GM21447 (cell line): ENCODE measurements at regions not wholly inside any gene's neighbourhood (a gene's known extent, or its start where the extent isn't known, plus 50 kb on each side); places are given as distances from the start of the nearest gene placed in this dataset.
"Not testable (repeated sequence)": the region's sequence is repeated elsewhere in the genome, so short reads cannot be mapped to it uniquely, and the experiment has no call there.

Experiments
- ATAC-seq: cut with Tn5 transposase; IDR thresholded peaks from one replicate; pipeline ENCODE4 v1.9.1; 2021; ENCODE audit not compliant: unreplicated experiment

DNA sequence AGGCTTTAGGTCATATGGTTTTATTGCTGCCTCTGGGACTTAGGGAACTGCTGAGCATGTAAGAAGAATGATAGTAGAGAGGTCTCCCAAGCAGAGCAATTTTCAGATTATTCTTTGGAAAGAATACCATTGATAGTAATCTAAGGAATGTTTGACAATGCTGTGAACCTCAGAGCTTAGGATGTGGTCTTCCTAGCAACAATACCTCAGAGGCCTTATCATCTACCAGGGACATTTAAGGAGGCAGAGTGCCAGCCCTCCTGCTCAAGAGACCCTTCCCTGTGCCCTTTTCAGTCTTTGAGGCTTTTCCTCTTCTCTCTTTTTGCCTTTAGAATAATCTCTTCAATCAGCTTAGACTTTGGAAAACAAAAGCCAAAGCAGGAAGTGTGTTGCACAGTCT lies 272.1 kb downstream of the OXSM start:
- no peak for ATAC-seq

DNA sequence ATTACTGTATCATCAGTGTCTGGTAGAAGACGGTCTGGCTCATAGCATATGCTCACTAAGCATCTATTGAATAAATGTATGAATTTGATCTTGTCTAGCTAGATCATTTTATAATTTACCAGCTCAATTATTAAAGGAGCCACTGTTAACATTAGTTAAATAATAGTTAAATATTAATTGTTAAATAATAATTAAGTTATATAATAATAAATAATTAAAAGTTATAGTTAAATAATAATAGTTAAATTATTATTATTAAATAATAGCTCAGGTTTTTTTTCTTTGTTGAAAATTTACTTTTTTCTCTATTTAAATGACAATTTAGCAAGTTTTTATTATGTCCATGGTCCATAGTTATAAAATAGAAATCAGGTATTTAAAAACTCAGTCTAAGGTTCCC lies 274.4 kb downstream of the OXSM start:
- no peak for ATAC-seq

DNA sequence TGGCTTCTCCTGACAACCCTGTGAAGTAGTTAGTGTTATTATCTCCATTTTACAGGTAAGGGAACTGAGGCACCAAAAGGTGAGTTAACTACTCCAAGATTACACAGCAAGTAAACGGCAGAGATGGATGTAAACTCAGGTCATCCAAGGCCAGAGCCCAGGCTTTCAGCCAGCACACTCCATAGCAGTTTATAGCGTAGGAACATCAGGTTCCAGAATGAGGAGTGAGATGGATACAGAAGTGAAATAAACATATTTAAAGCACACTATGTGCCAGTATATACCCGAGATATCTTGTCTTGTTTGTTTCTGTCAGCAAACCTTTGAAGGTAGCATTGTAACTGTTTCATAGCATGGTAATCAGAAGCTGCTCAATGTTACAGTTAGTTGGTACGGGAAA lies 279.0 kb downstream of the OXSM start:
- ATAC-seq: no peak

DNA sequence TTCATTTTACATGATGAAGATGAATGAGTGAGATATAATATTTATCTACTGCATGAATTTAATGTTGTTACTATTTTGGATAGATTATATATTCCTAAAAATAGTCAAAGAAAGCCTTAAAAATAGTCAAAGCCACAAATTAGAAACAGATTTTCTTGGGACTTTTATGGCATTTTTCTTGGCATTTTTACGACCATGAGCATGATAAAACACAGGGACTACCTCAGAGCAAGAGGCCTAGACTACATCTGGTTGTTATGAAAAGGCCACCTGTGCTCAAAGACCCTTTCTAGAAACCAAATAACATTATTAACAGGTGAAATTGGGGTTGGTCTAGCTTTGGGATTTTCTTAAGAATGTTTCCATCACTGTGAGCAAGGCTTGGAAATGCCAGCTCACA lies 281.0 kb downstream of the OXSM start:
- no peak for ATAC-seq

DNA sequence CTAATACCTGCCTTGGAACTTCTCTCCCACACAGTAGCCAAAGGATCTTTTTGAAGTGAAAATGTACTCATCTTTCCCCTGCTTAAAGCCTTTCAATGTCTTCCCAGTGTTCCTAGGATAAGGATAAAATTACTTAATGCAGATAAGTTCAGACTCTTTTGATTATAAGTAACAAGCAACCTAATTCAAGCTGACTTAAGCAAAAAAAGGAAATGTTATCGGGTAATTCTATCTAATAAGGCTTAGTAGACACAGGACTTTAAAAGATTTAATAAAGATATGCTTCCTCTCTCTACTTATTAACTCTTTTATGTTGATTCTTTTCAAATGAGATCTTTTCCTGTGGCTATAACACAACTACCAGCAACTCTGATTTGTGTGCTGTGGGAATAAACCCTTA lies 284.2 kb downstream of the OXSM start:
- no peak for ATAC-seq

DNA sequence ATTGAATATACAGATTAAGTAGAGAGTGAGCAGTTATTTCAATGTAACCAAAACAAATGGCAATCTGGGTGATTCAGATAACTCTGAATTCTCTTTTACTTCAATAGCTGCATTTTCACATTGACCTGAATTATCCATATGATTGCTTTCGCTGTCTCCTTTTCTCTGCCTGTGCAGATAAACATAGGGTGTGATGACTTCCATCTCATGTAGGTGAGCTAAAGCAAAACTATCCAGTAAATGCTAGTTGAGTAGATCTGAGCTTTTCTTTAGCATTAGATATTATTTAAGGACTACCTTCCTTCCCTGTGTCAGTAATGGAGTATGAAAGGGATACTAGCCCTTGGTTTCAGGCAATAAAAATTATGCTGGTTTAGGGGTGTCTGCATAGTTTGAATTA lies 288.6 kb downstream of the OXSM start:
- ATAC-seq: no peak

DNA sequence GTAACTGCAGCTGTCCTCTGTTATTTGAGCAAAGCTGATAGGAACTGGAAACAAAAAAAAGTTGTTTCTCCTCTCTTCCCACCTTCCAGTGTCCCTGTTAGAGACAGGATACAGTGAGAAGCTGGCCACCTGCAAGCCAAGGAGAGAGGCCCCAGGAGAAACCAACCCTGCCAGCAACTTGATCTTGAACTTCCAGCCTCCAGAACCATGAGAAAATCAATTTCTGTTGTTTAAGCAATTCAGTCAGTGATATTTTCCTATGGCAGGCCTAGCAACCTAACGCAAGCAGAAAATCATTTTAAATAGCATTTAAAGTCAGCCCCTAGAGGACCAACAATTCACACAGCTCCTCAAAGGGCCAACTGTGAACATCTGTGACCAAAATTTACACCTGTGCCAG lies 291.3 kb downstream of the OXSM start:
- no peak for ATAC-seq

DNA sequence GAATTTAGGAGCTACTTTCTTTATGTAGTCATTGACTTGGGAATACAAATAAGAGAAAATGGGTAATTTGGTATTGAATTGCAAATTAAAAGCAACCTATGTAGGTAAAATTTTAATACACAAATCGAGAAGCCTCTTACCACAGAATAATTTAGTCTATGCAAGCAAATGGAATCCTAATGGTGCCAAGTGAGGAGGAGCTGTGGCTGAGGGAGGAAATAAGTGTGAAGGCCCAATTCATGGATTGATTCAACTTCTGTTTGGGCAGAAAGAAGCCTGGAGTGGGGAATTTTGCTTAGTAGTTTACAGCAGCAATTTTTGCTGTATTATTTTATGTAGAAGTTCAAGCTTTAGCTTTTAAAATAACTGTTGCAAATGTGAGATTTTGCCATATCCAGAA lies 291.9 kb downstream of the OXSM start:
- no peak for ATAC-seq

DNA sequence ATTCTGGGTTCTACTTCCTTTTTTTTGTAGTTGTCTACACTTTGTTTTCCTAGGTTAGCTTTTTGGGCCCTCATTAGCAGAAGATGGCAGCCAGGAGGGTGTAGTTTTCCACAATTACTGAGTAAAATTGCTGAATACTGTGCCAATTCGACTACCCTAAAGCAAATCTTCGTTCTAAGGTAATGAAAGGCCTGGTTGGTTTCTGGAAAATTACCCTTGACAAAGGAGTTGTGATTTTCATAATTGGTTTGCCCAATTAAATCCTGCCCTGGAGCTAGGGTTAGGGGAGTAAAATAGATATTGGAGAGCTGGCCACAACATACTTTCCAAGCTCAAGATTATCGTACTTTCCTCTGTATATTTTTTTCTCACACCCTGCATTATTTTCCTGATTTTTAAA lies 293.0 kb downstream of the OXSM start:
- no peak for ATAC-seq

DNA sequence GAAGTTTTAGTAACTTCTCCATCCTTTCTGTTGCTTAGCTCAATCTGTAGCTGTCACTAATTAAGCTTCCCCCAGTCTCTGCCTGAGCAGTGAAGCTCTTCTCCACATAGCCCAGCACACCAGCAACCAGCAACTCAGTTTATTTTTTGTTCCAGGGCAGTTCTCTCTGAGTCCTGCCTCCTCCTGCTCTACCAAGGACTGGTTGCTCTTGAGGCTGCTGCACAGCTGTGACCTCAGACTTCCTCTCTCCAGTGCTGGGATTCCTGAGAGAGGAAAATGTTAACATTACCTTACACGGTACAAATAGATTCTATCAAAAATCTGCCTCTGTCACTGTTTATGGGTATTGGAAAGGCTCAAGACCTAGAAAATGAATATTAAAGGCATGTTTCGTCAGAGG lies 294.7 kb downstream of the OXSM start:
- ATAC-seq: no peak

DNA sequence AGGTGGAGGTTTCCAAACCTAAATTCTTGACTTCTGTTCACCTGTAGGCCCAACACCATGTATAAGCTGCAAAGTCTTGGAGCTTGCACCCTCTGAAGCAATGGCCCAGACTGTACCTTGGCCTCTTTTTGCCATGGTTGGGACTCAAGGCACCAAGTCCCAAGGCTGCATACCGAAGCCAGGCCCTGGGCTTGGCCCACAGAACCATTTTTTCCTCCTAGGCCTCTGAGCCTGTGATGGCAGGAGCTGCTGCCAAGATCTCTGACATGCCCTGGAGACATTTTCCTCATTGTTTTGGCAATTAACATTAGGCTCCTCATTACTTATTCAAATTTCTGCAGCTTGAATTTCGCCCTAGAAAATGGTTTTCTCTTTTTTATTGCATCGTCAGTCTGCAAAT lies 297.9 kb downstream of the OXSM start:
- ATAC-seq: no peak

DNA sequence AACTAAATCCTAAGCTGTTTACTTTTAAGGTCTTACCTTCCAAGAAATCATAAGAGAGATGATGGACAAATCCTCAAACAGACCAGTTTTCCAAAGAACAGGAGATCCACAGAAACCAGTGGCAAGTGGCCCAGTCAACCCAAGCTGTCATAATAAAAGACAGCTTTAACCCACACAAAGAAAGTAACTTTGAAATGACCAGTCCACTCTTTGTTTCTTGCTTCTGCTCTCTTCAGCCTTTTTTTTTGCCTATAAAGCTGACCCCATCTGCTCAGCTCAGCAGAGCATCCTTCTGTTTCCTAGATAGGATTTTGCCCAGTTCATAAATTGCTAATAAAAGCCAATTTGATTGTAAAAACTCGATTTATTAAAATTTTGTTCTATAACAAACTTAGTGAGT lies 299.4 kb downstream of the OXSM start:
- ATAC-seq: no peak

DNA sequence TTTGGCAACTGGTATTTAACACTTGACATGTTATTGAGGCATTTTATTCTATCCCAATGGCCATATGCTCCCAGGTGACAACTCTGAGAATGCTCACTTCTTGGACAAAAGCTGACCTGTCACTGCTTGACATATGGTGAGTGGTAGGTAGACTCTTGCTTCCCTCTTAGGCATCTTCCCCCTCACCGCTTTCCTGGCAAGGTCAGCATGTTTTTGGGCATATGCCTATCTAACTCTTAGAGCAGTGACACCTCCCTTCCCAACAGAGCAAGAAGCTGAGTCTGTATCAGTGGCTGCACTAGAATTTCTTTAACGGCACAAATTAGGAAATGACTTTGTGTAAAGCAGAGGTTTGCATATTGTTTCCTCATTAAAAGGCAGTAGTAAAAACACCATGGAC lies 300.7 kb downstream of the OXSM start:
- ATAC-seq: no peak

DNA sequence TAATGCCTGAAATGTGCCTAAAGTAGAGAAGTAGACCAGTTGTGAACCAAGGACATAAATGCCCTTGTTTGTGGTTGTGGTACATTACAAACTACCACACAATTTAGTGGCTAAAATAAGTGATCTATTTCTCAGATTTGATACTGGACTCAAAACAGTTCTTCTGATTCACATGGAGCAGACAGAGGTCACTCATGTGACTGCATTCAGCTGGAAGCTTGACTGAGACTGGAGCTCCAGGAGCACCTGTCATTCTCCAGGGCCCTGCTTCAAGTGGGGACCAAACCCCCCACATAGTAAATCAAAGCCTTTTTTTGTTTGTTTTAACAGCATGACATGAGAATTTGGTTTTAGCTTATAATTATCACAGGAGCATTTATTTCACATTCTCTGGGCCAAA lies 301.2 kb downstream of the OXSM start:
- no peak for ATAC-seq

DNA sequence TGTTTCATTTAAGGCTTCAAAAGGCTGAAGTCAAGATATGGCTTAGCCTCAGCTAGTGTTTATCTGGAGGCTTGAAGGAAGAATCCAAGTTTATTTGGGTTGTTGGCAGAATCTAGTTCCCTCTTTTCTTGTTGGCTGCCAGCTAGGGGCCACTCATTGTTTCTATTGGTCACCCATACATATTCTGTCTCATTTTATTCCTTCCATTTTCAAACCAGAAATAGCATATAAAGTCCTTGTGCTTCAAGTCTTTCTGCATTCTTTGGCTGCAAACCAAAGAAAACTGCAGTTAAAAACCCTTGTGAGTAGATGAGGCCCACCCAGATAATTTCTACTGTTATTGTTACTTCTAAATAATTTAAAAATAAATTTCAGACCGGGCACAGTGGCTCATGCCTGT lies 301.7 kb downstream of the OXSM start:
- no peak for ATAC-seq

DNA sequence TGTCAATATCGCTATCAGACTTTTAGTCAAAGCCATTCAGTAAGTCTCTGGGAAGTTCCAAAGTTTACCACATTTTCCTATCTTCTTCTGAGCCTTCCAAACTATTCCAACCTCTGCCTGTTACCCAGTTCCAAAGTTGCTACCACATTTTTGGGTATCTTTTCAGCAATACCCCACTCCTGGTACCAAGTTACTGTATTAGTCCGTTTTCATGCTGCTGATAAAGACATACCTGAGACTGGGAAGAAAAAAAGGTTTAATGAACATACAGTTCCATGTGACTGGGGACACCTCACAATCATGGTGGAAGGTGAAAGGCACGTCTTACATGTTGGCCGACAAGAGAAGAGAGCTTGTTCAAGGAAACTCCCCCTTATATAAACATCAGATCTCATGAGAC lies 307.2 kb downstream of the OXSM start:
- not testable (repeated sequence) for ATAC-seq

DNA sequence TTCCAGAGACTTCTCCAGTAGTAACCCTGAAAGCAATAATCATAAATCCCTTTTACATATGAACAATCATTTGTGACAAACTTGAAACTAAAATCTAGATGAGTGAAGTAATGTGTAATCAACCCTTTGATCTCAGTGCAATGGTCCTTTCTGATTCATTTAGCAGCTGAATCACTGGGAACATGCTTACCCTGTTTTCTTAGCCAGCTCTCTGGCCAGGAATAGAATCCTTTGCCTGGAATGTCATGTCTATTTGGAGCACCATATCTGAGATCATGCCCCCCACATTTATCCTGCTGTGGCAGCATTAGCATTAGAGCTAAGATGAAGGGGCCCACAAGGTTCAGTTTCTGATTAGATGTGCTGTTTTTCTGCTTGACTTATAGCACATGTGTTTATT lies 309.8 kb downstream of the OXSM start:
- no peak for ATAC-seq

DNA sequence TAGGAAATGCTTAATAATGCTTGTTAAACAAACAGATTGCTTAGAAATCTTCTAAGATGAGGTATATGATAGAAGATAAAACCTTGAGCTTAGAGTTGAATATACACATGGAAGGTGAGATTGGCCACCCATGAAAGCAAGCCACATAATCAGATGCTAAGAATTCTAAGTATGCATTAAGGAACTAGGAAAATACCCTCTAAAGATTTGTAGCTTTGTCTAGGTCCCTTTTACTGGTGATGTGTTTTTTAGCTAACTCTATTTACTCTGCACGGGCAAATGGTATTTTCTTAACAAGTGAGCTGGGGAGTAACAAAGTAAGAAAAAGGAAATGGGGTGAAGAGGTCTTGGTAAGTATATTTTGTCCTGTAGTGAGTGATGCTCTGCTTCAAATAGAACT lies 310.3 kb downstream of the OXSM start:
- ATAC-seq: no peak

DNA sequence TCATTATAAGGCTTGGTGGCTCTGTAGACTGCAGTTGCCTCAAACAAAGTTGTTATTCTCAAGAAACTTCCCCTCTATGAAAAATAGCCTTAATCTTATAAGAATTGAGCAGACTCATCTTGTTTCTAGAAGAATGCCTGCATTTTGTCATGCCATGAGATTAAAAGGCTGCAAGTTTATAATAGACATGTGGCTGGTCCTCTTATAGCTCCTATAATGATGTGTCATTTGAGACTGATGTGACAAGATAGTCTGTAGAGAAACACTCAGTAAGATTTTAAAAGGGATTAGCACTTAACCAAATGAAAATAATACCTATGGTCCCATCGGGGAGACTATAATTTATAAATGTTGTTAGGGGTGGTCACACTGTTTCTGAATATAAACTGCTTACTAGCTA lies 312.5 kb downstream of the OXSM start:
- no peak for ATAC-seq

DNA sequence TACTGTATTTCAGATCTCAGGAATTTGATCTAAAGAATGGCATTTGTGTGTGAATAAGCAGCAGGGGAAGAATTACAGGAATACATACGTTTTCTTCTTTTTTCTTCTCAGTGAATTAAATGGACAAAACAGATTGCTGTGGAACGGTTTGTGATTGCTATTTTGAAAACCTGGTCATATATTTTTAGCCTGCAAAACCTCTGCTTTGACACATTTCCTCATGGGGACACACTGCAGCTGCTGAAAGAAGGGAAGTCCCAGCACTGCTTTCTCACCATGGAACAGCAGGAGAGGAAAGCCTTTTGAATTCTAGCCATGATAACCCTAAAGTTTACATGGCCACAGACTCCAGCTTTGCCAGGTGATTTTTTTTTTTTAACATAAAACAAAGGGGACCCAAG lies 315.0 kb downstream of the OXSM start:
- no peak for ATAC-seq

DNA sequence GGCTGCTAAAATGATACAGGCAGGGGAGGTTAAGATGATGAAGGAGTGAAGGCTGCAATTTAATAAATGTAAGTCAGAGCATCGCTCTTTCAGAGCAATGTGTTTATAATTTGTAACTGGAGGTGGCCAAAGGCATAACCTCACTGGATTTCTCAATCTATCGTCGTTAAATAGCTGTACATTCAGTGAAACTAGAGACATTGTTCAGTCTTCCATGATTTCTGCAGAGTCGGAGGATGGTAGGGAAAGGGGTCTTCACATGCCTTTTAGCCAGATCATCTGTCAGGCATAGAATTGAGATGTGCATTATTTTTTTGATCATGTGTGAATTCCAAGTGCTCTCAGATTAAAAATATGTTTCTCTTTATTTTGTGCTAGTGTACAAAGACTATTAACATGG lies 315.4 kb downstream of the OXSM start:
- no peak for ATAC-seq

DNA sequence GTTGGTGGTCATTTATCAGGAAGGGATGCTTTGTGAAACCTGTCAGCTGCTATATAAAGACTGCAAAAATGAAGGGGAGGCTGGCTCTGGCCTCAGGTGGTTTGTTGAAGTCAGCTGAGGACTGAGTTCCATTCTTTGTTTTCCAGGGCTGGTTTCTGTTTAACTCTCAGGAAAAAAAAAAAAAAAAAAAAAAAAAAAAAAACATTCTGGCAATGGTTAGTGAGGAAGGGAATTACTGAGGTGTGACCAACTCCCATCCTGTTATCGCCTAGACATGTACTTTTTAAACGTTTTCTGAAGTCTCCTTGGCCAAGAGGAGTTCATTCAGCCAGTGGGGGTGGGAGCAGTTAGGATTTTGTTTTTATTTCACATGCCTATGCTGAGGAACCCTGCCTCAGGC lies 316.3 kb downstream of the OXSM start:
- ATAC-seq: no peak

DNA sequence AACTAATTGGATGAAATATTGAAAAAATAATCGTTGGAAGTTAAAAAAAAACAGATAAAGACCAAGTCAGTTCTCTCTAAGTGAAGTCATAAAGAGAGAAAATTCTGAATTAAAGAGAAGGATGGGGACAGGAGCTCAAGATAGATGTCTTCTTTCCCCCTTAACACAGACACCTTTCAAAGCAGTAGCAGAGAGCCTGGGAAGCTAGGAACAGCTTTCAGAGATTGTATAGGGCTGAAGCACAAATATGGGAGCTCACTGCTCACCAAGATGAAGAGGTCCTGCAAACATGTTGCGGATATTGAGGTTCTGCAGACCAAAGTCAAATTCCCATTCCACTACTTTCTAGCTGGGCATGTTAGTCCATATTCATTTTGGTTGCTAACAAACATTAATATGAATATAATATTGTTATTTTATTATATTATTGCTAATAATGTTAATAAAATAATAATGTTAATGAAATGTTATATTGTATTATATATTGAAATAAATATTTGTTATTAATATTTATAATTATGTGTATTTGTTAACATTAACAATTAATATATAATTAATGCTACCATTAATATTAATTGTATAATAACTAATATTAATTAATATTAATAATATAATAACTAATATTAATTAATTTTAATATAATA lies 319.1 kb downstream of the OXSM start:
- ATAC-seq: no peak

DNA sequence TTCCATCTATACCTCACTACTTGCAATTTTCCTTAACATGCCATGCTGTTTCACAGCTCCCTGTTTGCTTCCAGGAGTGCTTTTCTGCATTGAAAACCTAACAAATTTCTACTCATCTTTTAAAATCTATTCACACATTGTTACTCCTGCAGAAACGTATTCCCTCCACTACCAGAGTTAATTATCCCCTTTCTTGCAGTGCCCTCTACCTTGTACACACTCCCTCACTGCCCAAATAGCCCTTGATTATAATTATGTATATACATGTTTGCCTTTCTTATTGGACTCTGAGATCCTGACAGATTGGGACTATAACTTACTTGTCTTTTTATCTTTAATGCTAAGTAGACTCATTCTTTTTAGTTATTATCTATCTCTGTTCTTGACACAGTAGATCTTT lies 325.0 kb downstream of the OXSM start:
- no peak for ATAC-seq
